T-helper 1 cell treated with Interleukin-12 subunit alpha and Interleukin-12 subunit beta and Interleukin-4 antibody, amounts not matched to agents 30 ng/mL and 1 ng/mL, for 36 hours (primary cell): ENCODE measurements at regions not wholly inside any gene's neighbourhood (a gene's known extent, or its start where the extent isn't known, plus 50 kb on each side); places are given as distances from the start of the nearest gene placed in this dataset.

Experiments used
- intact Hi-C: fragments of 100-400 bp; cut with micrococcal nuclease; formaldehyde crosslinking; loops from one replicate; pipeline ENCODE4 v1.15.1; 2024

DNA sequence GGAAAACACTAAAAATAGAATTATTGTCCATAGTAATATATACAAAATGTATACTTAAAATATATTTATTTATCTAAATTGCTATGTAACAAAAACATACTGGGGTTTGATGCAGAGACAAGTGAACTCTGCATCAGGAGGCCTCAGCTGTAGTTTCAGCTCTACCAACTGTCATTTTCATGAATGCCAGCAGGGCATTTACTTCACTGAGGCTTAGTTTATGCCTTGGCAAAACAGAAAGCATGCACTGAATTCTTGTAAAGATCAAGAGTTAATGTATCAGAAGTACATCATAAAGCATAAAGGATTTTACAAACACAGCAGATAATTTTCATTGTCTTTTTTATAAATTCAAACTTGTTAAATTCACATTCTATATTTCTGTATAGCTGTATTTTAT, 577.0 kb downstream of the C4orf33 start:
- intact Hi-C loops = no loop called here

- intact Hi-C loops = no loop called here
Observed at GRCh38 chr4:129675036-129675435, 579.1 kb downstream of the C4orf33 start.

DNA sequence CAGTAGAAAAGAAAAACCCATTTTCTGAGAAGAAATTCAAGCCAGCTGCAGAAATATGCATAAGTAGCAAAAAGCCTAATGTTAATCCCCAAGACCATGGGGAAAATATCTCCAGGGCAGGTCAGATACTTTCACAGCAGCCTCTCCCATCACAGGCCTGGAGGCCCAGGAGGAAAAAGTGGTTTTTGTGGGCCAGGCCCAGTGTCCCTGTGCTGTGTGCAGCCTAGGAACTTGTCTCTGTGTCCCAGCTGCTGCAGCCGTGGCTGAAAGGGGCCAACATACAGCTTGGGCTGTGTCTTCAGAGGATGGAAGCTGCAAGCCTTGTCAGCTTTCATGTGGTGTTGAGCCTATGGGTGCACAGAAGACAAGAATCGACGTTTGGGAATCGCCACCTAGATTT, 581.0 kb downstream of the C4orf33 start:
- intact Hi-C loops = no loop called here

DNA sequence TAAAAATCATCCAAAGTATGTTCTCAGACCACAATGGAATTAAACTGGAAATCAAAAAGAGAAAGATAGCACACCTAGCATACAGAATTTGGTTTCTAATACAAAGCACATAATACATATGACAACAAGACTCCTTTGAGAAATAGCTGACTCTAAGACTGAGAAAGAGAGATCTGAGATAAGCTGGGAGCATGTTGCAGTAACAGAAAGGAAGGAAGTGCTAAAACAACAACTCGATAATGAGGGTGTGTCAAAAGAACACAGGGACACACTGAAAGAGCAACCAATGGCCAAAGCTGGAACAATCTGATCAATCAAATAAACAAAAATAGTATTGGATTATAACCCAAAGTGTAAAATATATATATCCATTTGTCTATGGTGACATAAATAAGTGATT, 586.6 kb downstream of the C4orf33 start:
- intact Hi-C loops = no loop called here

DNA sequence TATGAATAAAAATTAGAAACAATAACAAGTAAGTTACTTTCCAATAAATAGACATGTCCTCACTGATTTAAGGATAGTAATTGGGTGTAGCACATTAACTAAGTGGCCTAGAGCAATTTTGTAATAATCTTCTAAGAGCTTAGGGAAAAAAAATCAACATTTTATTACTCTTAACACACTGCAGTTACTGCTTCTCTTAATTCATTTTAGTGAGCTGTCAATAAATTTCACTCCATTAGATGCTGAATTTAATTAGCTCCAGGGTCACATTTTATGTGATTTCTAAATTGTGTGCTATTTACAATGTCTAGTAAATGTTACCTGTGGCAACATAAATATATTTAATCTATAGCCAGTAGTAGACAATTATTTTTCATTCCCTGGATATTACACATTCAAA, 612.0 kb downstream of the C4orf33 start:
- intact Hi-C loops = no loop called here

DNA sequence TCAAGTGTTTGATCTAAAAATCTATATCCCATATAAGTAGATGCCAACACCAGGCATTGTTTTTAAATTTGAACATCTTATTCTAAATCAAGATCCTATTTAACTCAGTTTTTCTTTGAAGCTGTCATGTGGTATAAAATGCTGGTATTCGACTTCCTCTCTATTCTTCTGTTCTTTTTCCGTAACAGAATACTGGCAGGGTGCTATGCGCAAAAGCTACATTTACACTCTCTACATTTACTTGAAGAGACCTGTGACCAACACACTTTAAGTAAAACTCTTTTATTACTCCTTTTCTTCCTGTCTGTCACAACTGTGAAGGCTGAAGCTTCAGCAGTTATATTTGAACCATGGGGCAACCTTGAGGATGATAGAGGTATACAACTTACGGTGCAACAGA, 612.8 kb downstream of the C4orf33 start:
- intact Hi-C loops = no loop called here

- intact Hi-C loops = no loop called here
Observed at GRCh38 chr4:129738175-129738574, 642.2 kb downstream of the C4orf33 start.

GRCh38 chr4:129747756-129748155, 651.8 kb downstream of the C4orf33 start:
- intact Hi-C loops = no loop called here

DNA sequence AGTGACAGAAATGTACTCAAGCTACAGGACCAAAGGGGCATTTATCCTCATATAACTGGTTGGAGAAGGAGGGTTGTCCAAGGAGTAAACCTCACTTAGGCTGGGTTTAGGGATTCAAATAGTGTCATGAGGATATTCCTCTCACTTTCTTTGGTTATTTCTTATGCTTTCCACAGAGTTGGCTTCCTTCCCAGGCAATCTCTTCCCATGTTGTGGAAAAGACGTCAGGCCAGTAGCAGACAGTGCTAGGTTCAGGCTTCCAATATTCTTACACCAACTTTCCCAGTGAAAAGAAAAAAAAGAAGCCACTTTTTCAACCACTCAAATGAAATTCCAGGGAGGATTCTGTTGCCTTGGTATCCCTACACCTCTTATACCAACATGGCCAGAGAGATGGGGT, 653.0 kb downstream of the C4orf33 start:
- intact Hi-C loops = no loop called here

DNA sequence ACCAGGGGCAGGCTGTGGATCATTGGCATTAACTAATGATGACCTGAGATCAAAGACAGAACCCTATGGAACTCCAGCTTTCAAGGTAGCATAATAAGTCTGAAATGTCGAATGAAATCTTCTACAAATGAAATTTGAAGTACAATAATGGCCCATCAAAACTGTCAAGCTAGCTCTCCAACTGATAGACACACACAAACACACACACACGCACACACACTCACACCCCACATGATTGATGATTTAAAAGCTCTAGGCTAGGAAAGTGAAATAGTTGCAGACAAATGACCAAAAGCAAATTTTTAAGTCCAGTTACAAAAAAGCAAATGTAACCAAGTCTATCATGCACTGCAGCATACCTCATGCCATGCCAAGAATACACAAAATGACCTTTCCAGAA, 655.7 kb downstream of the C4orf33 start:
- intact Hi-C loops = no loop called here

- intact Hi-C loops = no loop called here
Observed at GRCh38 chr4:129783596-129783995, 687.6 kb downstream of the C4orf33 start.

- intact Hi-C loops = no loop called here
Observed at GRCh38 chr4:129788486-129788885, 692.5 kb downstream of the C4orf33 start.

DNA sequence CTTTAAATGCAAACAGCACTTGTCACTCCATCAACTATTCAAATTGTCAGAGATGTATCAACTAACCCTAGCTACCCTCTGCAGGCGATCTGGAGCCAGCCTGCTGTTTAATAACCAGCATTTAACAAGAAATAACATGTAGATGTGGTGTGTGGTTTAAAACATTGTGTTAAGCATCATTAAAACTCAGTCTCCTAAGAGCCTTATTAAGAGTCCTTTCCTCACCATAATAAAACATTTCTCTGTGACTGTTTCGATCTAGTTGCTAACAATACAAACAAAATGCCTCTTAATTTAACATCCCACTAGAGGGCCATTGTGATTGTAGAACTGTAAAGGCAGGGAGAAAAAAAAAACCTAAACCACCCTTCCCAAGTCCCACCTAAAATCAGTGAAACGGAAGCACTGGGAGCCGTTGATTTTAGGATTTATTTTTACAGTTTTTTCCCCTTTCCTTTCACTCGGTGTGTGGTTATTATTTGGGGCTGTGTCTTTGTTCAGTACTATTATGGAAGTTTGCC, 708.6 kb downstream of the C4orf33 start:
- intact Hi-C loops = no loop called here

- intact Hi-C loops = no loop called here
Observed at GRCh38 chr4:129806986-129807385, 711.0 kb downstream of the C4orf33 start.

GRCh38 chr4:129808242-129808641, 712.3 kb downstream of the C4orf33 start:
- intact Hi-C loops = no loop called here

- intact Hi-C loops = no loop called here
Observed at GRCh38 chr4:129821073-129821472, 725.1 kb downstream of the C4orf33 start.

DNA sequence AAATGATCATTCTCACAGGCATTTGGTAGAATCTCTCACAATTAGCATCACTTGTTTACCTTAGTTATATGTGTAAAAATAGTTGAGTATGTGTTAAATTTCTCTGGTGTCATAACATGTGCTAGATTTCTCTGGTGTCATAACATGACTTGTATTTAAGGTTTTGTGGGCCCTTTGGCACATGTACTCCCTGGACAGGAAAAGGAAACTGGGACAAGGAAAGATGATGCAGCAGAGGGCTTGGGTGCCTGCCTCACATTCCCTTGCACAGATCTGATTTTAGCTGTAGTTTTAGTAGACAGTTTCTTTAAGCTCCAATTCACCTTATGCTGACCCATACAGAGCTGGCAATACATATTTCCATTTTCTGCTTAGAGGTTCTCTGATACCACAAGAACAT, 726.0 kb downstream of the C4orf33 start:
- intact Hi-C loops = no loop called here

- intact Hi-C loops = no loop called here
Observed at GRCh38 chr4:129822701-129823100, 726.7 kb downstream of the C4orf33 start.

- intact Hi-C loops = no loop called here
Observed at GRCh38 chr4:129823105-129823504, 727.2 kb downstream of the C4orf33 start.

- intact Hi-C loops = no loop called here
Observed at GRCh38 chr4:129829373-129829772, 733.4 kb downstream of the C4orf33 start.

- intact Hi-C loops = no loop called here
Observed at GRCh38 chr4:129839687-129840086, 743.7 kb downstream of the C4orf33 start.

- intact Hi-C loops = no loop called here
Observed at GRCh38 chr4:129842096-129842495, 746.1 kb downstream of the C4orf33 start.

GRCh38 chr4:129852434-129852833, 756.5 kb downstream of the C4orf33 start:
- intact Hi-C loops = no loop called here
